Urothelium cell line (cell line): ENCODE measurements at regions not wholly inside any gene's neighbourhood (a gene's known extent, or its start where the extent isn't known, plus 50 kb on each side); places are given as distances from the start of the nearest gene placed in this dataset.
"Not testable (repeated sequence)": the region's sequence is repeated elsewhere in the genome, so short reads cannot be mapped to it uniquely, and the experiment has no call there.

ENCODE experiments used
- DNase-seq: peaks from one replicate; pipeline ENCODE4 v3.0.0; 2011; ENCODE audit warnings: low spot score, mixed read lengths
- FAIRE-seq: peaks from 2 replicates; lab custom pipeline; 2011; peaks lifted over from hg19 to GRCh38; lab: Jason Lieb, UNC

DNA sequence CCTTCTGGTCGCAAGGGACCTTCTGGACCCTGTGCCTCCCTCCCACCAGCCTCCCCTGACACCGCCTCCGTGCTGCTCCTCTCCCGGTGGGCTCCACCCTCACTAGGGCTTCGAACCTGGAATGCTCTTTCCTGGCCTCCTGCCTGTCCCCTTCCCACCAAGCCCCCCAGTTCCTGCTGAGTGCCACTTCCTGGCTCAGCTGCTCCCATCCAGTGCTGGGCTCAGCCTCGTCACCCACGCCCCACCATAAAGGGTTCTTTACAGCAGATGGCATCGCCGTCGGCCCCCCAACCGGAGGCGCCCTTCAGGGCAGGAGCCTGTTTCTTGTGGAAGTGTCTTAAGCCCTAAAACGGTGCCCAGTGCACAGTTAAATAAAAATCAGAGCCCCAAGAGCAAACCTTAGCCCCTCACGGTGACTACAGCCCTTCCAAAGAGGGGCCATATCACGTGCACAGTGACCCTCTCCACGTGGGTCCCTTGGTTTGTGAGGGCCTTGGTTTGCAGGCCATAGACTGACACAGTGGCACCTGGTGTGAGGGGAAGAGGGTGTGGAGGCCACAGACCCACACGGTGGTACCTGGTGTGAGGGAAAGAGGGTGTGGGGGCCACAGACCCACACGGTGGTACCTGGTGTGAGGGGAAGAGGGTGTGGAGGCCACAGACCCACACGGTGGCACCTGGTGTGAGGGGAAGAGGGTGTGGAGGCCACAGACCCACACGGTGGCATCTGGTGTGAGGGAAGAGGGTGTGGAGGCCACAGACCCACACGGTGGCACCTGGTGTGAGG is 111.4 kb downstream of the METRNL start:
- DNase-seq (no peak), FAIRE-seq (no peak)

GRCh38 chr17:83191388-83192160 is 112.2 kb downstream of the METRNL start:
- no peak for FAIRE-seq

GRCh38 chr17:83192161-83192788 is 112.9 kb downstream of the METRNL start:
- FAIRE-seq = peak; percentile 20
- DNase-seq = no peak

More at GRCh38 chr17:83191388-83192160, 112.2 kb downstream of the METRNL start:
- DNase-seq = no peak

GRCh38 chr17:83192789-83193335 is 113.5 kb downstream of the METRNL start:
- not testable (repeated sequence) for DNase-seq, FAIRE-seq

- peak; percentile 55 for DNase-seq
- FAIRE-seq = peak; percentile 91
These were observed 114.2 kb downstream of the METRNL start for GRCh38 chr17:83193336-83194185.

DNA sequence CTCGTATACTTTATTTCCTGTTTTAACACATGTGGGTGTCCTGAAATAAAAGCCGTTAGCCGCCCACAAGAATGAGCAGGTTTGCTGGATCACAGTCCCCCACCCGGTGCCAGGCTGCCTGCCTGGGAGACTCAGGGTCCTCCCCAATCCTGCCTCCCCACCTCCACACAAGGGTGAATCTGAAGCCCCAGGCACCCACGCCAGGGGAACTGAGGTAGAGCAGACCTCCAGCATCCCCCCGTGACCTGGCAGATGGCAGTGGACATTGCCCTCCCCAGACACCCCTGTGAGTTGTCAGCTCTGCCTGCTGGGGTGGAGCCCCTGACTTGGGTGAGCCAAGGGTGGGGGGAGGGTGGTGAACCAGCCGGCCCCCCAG is 114.8 kb downstream of the METRNL start:
- no peak for DNase-seq
- no peak for FAIRE-seq

GRCh38 chr17:83194761-83195329 is 115.4 kb downstream of the METRNL start:
- no peak for FAIRE-seq
- DNase-seq = no peak

DNA sequence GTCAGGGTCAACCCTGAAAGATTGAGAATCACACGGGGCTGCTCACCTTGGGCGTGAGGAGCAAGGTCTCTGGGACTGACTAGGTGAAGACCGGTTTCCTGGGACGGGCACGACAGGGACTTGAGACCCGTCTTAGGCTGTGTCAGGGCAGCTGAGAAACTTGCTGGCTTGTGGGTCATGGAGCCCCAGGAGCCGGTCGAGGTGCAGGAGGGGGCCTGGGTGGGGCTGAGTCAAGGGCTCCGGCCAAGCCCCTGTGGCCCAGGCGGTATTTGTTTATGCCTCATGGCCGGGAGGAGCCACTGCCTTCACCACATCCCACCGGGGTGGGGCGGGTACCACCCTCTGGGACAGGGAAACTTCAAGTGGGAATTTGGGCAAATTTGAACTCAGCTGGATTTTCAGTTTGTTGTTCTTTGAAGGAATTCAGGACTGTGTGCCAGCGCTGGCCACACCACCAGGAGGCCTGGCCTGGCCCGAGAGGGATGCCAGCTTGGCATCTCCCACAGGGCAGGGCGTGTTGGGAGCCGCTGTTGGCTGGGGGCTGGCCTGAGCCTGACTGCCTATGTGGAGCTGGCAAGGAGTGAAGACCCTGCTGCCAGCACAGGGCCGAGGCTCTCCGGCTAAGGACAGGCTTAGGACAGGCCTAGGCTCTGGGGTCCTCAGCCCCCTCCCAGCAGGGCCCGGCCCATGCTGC is 116.1 kb downstream of the METRNL start:
- DNase-seq (no peak), FAIRE-seq (no peak)

- FAIRE-seq = no peak
These were observed 116.6 kb downstream of the METRNL start for GRCh38 chr17:83196024-83196365.

DNA sequence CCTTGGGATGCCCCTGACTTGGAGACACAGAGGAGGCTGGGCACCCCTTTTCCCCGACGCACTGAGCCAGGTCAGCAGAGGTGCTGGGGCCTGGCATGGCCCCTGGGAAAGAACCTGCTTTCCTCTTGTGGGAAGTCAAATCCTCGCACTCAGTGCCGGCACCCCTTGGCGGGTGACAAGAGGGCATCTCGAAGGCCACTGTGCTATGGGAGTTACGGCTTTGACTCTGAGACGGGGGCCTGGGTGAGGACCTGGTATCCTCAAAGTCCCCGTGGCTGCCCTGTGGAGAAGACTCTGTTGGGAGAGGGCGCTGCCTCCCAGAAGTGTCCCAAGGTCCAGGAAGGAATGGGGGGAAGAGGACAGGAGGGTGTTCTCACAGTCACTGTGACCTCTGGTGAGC is 117.0 kb downstream of the METRNL start:
- DNase-seq = no peak
- no peak for FAIRE-seq

More at GRCh38 chr17:83196024-83196365, 116.6 kb downstream of the METRNL start:
- DNase-seq = no peak

DNA sequence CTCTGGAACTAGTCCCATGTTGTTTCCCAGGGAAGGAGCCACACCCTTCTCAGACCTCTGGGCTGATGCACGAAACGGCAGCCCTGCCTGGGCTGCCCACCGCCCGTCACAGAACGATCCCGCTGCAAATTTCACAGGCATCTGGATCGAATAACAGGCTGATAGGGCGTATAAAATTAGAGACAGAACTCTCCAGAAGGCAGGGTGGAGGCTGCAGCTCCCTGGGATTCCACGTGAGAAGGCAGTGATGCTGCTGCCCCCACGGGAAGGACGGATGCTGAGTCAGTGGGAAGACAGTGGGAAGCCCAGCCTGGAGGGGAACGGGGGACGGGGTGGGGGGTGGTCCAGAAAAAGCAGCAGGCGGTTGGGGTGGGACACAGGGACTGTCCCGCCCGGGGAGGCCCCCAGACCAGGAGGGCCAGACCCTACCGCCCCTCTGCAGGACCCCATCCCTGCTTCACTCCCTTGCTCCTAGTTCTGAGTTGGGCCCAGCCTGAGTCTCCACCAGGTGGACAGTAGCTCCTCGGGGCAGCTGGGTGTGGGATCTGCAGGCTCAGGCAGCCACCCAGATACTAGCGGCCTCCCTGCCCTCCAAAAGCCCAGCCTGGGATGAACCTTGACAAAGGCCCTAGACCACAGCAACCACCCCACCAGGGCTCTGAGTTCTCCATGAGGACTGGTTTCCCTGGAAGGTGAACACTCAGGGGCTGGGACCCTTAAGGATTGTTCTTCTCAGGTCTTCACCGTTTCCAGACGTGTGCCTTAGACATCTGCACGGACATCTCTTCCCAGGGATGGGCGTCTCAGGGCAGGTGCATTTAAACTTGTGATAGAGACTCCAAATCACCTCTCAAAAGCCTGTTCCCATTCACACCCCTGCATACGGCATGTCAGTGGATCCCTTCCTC is 117.8 kb downstream of the METRNL start:
- FAIRE-seq = peak; percentile 58

GRCh38 chr17:83198366-83199341 is 119.2 kb downstream of the METRNL start:
- FAIRE-seq = no peak
- DNase-seq = no peak

More for the DNA sequence above, 117.8 kb downstream of the METRNL start:
- no peak for DNase-seq

DNA sequence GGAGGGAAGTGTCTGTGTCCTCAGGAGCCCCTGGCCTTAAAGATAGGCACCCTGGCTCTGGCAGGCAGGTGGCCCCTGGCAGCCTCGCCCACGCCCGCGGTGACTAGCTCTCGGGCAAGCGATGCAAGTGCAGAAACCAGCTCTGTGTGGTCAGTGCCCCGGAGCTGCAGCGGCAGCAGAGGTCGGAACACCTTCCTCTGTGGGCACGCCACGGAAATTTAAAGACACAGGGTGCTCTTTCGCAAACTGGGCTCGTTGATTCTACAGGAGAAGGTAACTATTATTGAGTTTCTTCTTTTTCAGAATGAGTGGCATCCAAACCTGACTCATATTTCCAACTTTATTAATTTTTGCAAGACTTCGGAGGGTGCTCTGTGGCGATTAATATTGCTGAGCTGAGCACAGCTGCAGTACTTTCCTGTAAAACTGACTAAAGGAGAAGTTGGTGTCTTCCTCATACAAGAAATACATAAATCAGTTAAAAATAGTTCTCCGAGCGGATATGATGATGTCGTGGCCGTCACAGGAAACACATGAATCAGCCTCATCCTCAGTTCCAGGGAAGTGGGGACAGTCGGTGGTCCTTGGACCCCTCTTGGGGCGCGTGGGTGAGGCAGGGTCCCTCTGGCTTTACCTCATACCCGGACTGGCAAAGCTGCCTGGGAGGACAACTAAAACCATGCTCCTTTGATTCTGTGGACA is 120.2 kb downstream of the METRNL start:
- FAIRE-seq (peak; percentile 17), DNase-seq (no peak)

DNA sequence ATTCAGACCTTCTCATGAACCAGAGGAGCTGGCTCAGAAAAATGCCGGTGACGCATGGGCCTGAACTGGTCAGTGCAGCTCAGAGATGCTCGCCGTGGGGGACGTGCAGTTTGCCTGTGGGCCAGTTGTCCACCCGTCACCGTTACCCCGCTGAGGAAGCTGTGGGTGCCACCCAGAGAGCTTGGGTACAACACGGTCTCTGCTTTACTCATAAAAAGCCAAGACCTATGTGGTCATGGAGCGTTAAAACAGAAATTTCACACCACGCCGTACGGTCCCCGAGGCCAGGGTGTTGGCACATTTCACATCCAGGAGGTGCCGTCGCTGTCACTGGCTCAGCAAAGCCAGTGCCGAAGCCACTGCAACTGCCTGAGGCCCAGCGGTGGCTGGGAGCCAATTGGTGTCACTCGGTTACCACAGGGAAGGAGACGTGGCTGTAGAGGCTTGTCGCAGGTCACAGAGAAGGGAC is 120.9 kb downstream of the METRNL start:
- DNase-seq (no peak), FAIRE-seq (peak; percentile 23)

- no peak for FAIRE-seq
- DNase-seq = no peak
These were observed 121.3 kb downstream of the METRNL start for GRCh38 chr17:83200751-83201150.

DNA sequence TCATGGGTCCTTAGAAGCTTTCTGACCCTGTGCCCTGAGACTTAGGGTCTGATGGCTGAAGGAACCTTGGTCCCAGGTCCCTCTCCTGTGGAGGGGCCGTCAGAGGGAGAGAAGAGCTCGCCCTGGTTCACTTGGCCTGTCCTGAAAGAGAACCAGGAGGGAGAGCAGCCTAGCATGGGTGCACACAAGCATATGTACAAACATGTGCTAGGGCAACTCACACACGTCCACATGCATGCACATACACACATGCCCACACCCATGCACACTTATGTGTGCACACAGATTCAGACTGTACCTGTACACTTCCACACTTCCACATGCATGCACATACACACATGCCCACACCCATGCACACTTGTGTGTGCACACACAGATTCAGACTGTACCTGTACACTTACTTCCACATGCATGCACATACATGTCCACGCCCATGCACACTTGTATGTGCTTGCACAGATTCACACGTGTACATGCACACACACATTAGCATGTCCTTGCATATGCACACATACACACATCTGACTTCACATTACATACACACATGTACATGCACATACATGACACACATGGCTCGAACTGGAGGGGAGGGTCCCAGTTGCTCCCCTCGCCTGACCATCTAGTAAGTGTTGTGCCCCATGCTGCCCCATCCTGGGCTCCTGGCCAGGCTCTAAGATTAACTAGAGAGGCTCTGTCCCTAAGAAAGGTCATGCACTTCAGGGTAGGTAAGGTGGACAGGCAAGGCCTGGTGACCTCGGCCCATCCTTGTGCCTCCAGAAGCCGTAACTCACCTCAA is 122.0 kb downstream of the METRNL start:
- DNase-seq (no peak), FAIRE-seq (peak; percentile 99)
